Keratinocyte (primary cell): ENCODE measurements at regions not wholly inside any gene's neighbourhood (a gene's known extent, or its start where the extent isn't known, plus 50 kb on each side); places are given as distances from the start of the nearest gene placed in this dataset.

Experiments used
- CTCF ChIP-seq, 3 experiments: IDR thresholded peaks in 1 of 3; conservative IDR thresholded peaks in 1 of 3; optimal IDR thresholded peaks in 1 of 3; 2 replicates in 2 of 3; 3 replicates in 1 of 3; pipeline versions ENCODE3 to v1.5.1; 2011; ENCODE audit warnings: low read length in 3 of 3, mild to moderate bottlenecking in 3 of 3, moderate library complexity in 2 of 3, control low read depth in 1 of 3, inconsistent platforms in 1 of 3; ENCODE audit not compliant: insufficient read depth in 2 of 3; ENCODE audit errors: extremely low read depth in 1 of 3
- EZH2 ChIP-seq: IDR thresholded peaks from one replicate; pipeline ENCODE4 v1.6.1; 2012; ENCODE audit warnings: inconsistent platforms, mild to moderate bottlenecking, low read length, moderate library complexity

- TF ChIP-seq CTCF (optimal IDR thresholded peaks at IDR 0.05 in 1 of 3, IDR thresholded peaks at IDR 0.05 in 1 of 3, conservative IDR thresholded peaks at IDR 0.05 in 1 of 3; ENCODE audit: extremely low read depth in 1 of 3, insufficient read depth in 2 of 3, low read length in 3 of 3) (no peak), EZH2 (no peak)
These were observed 182.0 kb downstream of the COPRS start for GRCh38 chr17:31677036-31677435.
